SU-DHL-6 (cell line): ENCODE measurements at regions not wholly inside any gene's neighbourhood (a gene's known extent, or its start where the extent isn't known, plus 50 kb on each side); places are given as distances from the start of the nearest gene placed in this dataset.

Source experiments
- CTCF ChIP-seq: fragments of 200-600 bp; sonication (generic); IDR thresholded peaks from one replicate; pipeline ENCODE4 v1.5.1; 2017; ENCODE audit warnings: antibody characterized with exemption, mild to moderate bottlenecking, low read length, moderate library complexity; ENCODE audit not compliant: insufficient read depth, poor library complexity, severe bottlenecking
- EZH2phosphoT487 ChIP-seq: fragments of 200-600 bp; sonication (generic), shearing (Covaris generic); conservative IDR thresholded peaks from 2 replicates; pipeline ENCODE4 v1.6.1; 2018; ENCODE audit warnings: mild to moderate bottlenecking, antibody characterized with exemption, low read length, moderate library complexity, mixed read lengths

- TF ChIP-seq CTCF = no peak
- TF ChIP-seq EZH2phosphoT487 = no peak
Observed at GRCh38 chr18:78833833-78834232, 145.8 kb upstream of the SALL3 start.
